K562 (cell line): ENCODE measurements at regions not wholly inside any gene's neighbourhood (a gene's known extent, or its start where the extent isn't known, plus 50 kb on each side); places are given as distances from the start of the nearest gene placed in this dataset.
A peak's percentile ranks its signal among the peaks of the same experiment; 100 is the strongest.

ENCODE experiments used
- ATAC-seq: fragments of 200-7000 bp; cut with Tn5 transposase; 3 replicates; pipeline ENCODE4 v1.9.1; 2020; ENCODE audit warnings: moderate library complexity
- BruUV-seq: library from RNA; stranded (reverse); fragments of 400-500 nt; replicated peaks from 2 replicates; lab custom pipeline; 2021; lab: Mats Ljungman, UMichigan
- CTCF ChIA-PET: fragments of 300-600 bp; formaldehyde crosslinking; extraction: SDS; loops from one replicate; lab custom pipeline; 2021; ENCODE audit warnings: low intra/inter-chr PET ratio; lab: Yijun Ruan, JAX
- POLR2A ChIA-PET: fragments of 300-600, 350-650 bp; sonication (Branson Sonifier 250); formaldehyde crosslinking; extraction: SDS; loops from one replicate; lab custom pipeline; 2021; ENCODE audit warnings: antibody characterized with exemption, inconsistent platforms; lab: Yijun Ruan, JAX
- DNase-seq, 4 experiments: peaks; one replicate each; pipeline versions ENCODE4 v3.0.0 to v3.0.0-alpha.2; 2011 to 2018; ENCODE audit warnings: low spot score in 3 of 4, mixed read lengths in 3 of 4; ENCODE audit errors: extremely low read depth in 1 of 4
- FAIRE-seq: peaks from 2 replicates; lab custom pipeline; 2011; peaks lifted over from hg19 to GRCh38; lab: Jason Lieb, UNC
- H2AFZ ChIP-seq: 2 replicates; pipeline ENCODE4 v1.6.0; 2011; ENCODE audit warnings: low read depth, low read length, control low read depth, inconsistent platforms
- H3K27ac ChIP-seq: fragments of 200-600 bp; 3 replicates; pipeline ENCODE4 v1.8.0; 2011; ENCODE audit warnings: low read depth, mild to moderate bottlenecking, control low read depth, inconsistent platforms, low read length, moderate library complexity, mixed read lengths; ENCODE audit errors: extremely low read depth
- H3K27me3 ChIP-seq, 2 experiments: fragments of 300-600 bp in 1 of 2; 2 replicates in 1 of 2; 3 replicates in 1 of 2; pipeline versions ENCODE4 v1.6.0 to v1.8.0; 2011; ENCODE audit warnings: inconsistent platforms in 2 of 2, low read length in 2 of 2, mild to moderate bottlenecking in 1 of 2, mixed read lengths in 1 of 2, moderate library complexity in 1 of 2; ENCODE audit not compliant: control insufficient read depth in 2 of 2, insufficient read depth in 2 of 2
- H3K36me3 ChIP-seq: fragments of 300-600 bp; 3 replicates; pipeline ENCODE4 v1.8.0; 2011; ENCODE audit warnings: mild to moderate bottlenecking, low read length, inconsistent platforms; ENCODE audit not compliant: control insufficient read depth, insufficient read depth
- H3K4me1 ChIP-seq, 2 experiments: fragments of 200-600 bp in 1 of 2; replicated peaks in 1 of 2; 2 replicates in 1 of 2; 3 replicates in 1 of 2; pipeline versions ENCODE4 v1.5.1 to v1.8.0; 2011; ENCODE audit warnings: inconsistent platforms in 2 of 2, low read length in 2 of 2, mild to moderate bottlenecking in 1 of 2, mixed read lengths in 1 of 2, moderate library complexity in 1 of 2; ENCODE audit not compliant: control insufficient read depth in 2 of 2, insufficient read depth in 2 of 2
- H3K4me2 ChIP-seq: 2 replicates; pipeline ENCODE4 v1.6.1; 2011; ENCODE audit warnings: low read length, control low read depth, inconsistent platforms, mixed read lengths; ENCODE audit not compliant: insufficient read depth
- H3K4me3 ChIP-seq: fragments of 200-600 bp; sonication (generic), shearing (Covaris generic); 2 replicates; pipeline ENCODE4 v1.5.1; 2016; ENCODE audit warnings: control low read depth, inconsistent platforms
- H3K79me2 ChIP-seq: fragments of 200-600 bp; 3 replicates; pipeline ENCODE4 v1.8.0; 2011; ENCODE audit warnings: low read length, inconsistent platforms; ENCODE audit not compliant: control insufficient read depth, insufficient read depth
- H3K9ac ChIP-seq, 2 experiments: 2 replicates each; pipeline versions ENCODE4 v1.6.0 to v1.6.1; 2011; ENCODE audit warnings: low read depth in 2 of 2, low read length in 2 of 2, control low read depth in 1 of 2, inconsistent platforms in 1 of 2, mild to moderate bottlenecking in 1 of 2, mixed read lengths in 1 of 2; ENCODE audit not compliant: insufficient read depth in 1 of 2
- H3K9me1 ChIP-seq: one replicate; pipeline ENCODE4 v1.6.0; 2011; ENCODE audit warnings: inconsistent platforms, mild to moderate bottlenecking, low read length, moderate library complexity; ENCODE audit not compliant: control insufficient read depth, insufficient read depth
- H3K9me3 ChIP-seq: replicated peaks from 2 replicates; pipeline ENCODE4 v1.5.1; 2011; ENCODE audit warnings: low read depth, low read length, inconsistent platforms; ENCODE audit not compliant: control insufficient read depth, insufficient read depth
- H4K20me1 ChIP-seq: replicated peaks from 2 replicates; pipeline ENCODE4 v1.6.1; 2011; ENCODE audit warnings: low read length, inconsistent platforms, mixed read lengths; ENCODE audit not compliant: control insufficient read depth, insufficient read depth
- CBX5 ChIP-seq: IDR thresholded peaks from 2 replicates; pipeline ENCODE4 v1.6.1; 2014; ENCODE audit warnings: low read depth, borderline replicate concordance
- HDAC3 ChIP-seq: fragments of 450-650 bp; IDR thresholded peaks from 2 replicates; pipeline ENCODE4 v1.6.1; 2018; ENCODE audit warnings: borderline replicate concordance, mild to moderate bottlenecking, moderate library complexity; ENCODE audit not compliant: partially characterized antibody
- HNRNPUL1 ChIP-seq: fragments of 200-400 bp; formaldehyde crosslinking; IDR thresholded peaks from 2 replicates; pipeline ENCODE4 v1.6.1; 2017; ENCODE audit warnings: low read length
- RAD21 ChIP-seq, 2 experiments: fragments of 250-450 bp in 1 of 2; fragments of 450-650 bp in 1 of 2; sonication (Bioruptor Pico) in 1 of 2; formaldehyde crosslinking in 1 of 2; IDR thresholded peaks in 1 of 2; conservative IDR thresholded peaks in 1 of 2; 2 replicates each; pipeline versions ENCODE4 v1.4.0 to v1.8.0; 2020 to 2022; ENCODE audit warnings: mild to moderate bottlenecking in 2 of 2, moderate library complexity in 1 of 2
- ZNF57 ChIP-seq: fragments of 450-650 bp; formaldehyde crosslinking; IDR thresholded peaks from 2 replicates; pipeline ENCODE4 v1.4.0; 2020; ENCODE audit warnings: mild to moderate bottlenecking, moderate library complexity
- WGBS: fragments of 100-300 bp; shearing (Covaris generic); methylation state at CpG from one replicate; pipeline ENCODE4 v1.1.6; 2016; ENCODE audit warnings: low coverage, mixed read lengths; ENCODE audit not compliant: insufficient coverage; ENCODE audit errors: missing lambda C conversion rate; 5-methylcytosine and 5-hydroxymethylcytosine counted together
- in situ Hi-C: fragments of 300-500 bp; cut with MboI; formaldehyde crosslinking; loops from 4 replicates; pipeline ENCODE4 v1.15.0; 2018; ENCODE audit warnings: inconsistent platforms, mixed read lengths
- intact Hi-C: fragments of 100-400 bp; cut with micrococcal nuclease; formaldehyde crosslinking; loops from 2 replicates; pipeline ENCODE4 v1.14.2; 2022
- TF ChIP-seq, protein P1 (sequence below), 2 experiments: fragments of 250-450 bp in 1 of 2; fragments of 450-650 bp in 1 of 2; sonication (Bioruptor Pico) in 1 of 2; IDR thresholded peaks; 2 replicates each; pipeline versions ENCODE4 v1.6.1 to v1.8.0; 2016 to 2021; ENCODE audit warnings: mild to moderate bottlenecking in 2 of 2, moderate library complexity in 2 of 2, missing compliant biosample characterization in 1 of 2, missing genetic modification characterization in 1 of 2
- TF ChIP-seq, protein P2 (sequence below), 3 experiments: IDR thresholded peaks in 2 of 3; conservative IDR thresholded peaks in 1 of 3; 2 replicates each; pipeline ENCODE4 v1.5.1; 2011 to 2012; ENCODE audit warnings: low read length in 3 of 3, mild to moderate bottlenecking in 3 of 3, control low read depth in 2 of 3, improper control_type of control experiment in 1 of 3, inconsistent platforms in 1 of 3, low read depth in 1 of 3, mixed read lengths in 1 of 3, moderate library complexity in 1 of 3; ENCODE audit not compliant: insufficient read depth in 2 of 3
- TF ChIP-seq, protein P3 (sequence below), 2 experiments: fragments of 450-650 bp; formaldehyde crosslinking in 1 of 2; IDR thresholded peaks; 2 replicates each; pipeline versions ENCODE4 v1.4.0 to v1.6.1; 2014 to 2020; ENCODE audit warnings: mild to moderate bottlenecking in 2 of 2, borderline replicate concordance in 1 of 2, low read depth in 1 of 2

DNA sequence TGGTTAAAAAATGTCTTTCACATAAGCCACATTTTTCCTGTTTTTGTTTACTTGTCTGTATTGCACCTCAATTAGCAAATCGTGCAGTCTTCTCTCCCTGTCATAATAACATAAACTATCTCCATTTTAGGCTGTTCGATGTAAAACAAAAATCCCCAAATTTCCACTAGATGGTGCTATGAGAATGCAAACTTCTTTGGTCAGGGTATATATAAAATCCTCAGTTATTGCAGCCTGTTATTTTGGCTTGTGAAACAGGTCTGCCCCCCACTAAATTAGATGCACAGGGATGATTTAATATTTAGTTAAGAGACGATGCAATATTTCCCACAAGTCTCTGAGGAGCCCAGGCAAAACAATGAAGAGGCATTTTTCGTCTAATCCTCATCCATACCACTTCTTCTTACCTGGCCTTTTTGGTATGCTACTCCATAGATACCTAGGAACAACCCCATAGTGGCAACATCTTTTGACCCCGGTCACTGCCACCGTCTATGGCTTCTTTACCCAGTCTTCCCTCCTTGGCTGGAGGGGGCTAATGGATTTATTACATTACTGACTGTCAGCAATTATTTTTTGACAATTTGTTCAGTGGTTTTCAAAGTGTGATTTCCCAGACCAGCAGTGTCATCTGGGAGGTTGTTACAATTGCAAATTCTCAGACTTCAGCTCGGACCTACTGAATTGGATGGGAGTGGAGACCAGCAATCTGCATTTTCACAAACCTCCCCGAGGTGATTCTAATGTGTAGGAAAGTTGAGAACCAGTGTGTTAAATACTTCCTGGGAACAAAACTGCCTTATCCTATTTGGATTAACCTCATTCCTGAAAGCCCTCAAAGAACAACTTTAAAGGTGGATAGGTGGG lies 117.4 kb upstream of the CWC22 start:
- no peak overlapping the region for H3K4me2 ChIP-seq
- 0% methylated on average over 8 of the region's 8 CpGs for WGBS
- ATAC-seq (peak; percentile 91), FAIRE-seq (peak; percentile 72), DNase-seq (peak; percentile 32 to 64 (median 38))
- intact Hi-C loops (loop anchor here (1.0 to 10.0 kb wide), 5 partner anchors 860 to 1950 kb away; partner anchors contain the start of gene UBE2E3), in situ Hi-C loops (loop anchor here (10.0 to 25.0 kb wide), 2 partner anchors 938 to 1600 kb away; no protein-coding TSS in a partner anchor)
- no peak overlapping the region for H3K27ac ChIP-seq
- no peaks in the 10 kb centered on the region for H3K4me1 ChIP-seq
- H3K27me3 ChIP-seq, result no peaks in the 10 kb centered on the region
- ChIA-PET CTCF (interaction anchor here (0.7 to 4.4 kb wide), 3 partner anchors 877 to 1590 kb away, joined by 4 to 36 read pairs (median 20); no protein-coding TSS in a partner anchor), POLR2A (interaction anchor here (0.6 kb wide), 1 partner anchor 43 kb away, joined by 3 read pairs; no protein-coding TSS in a partner anchor)
- no peaks in the 10 kb centered on the region for H3K36me3 ChIP-seq
- no peaks in the 10 kb centered on the region for H3K79me2 ChIP-seq
- no peaks in the 10 kb centered on the region for H4K20me1 ChIP-seq
- no peak overlapping the region for H2AFZ ChIP-seq
- no peak overlapping the region for H3K4me3 ChIP-seq
- no peaks in the 10 kb centered on the region for H3K9me3 ChIP-seq
- no TSS peak for BruUV-seq
- H3K9ac ChIP-seq, result no peak overlapping the region
- no peaks in the 10 kb centered on the region for H3K9me1 ChIP-seq
- TF ChIP-seq, protein P1, sequence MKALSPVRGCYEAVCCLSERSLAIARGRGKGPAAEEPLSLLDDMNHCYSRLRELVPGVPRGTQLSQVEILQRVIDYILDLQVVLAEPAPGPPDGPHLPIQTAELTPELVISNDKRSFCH (CRISPR knock-in tag; IDR thresholded peaks at IDR 0.05), result no peak
- TF ChIP-seq, protein P1 (tag; IDR thresholded peaks at IDR 0.05), result no peak
- TF ChIP-seq RAD21 (CRISPR knock-in tag; conservative IDR thresholded peaks at IDR 0.05 in 1 of 2, IDR thresholded peaks at IDR 0.05 in 1 of 2) (peak; percentile 81 to 82), ZNF57 (no peak), CBX5 (no peak), HDAC3 (no peak), HNRNPUL1 (no peak)
- TF ChIP-seq, protein P2, sequence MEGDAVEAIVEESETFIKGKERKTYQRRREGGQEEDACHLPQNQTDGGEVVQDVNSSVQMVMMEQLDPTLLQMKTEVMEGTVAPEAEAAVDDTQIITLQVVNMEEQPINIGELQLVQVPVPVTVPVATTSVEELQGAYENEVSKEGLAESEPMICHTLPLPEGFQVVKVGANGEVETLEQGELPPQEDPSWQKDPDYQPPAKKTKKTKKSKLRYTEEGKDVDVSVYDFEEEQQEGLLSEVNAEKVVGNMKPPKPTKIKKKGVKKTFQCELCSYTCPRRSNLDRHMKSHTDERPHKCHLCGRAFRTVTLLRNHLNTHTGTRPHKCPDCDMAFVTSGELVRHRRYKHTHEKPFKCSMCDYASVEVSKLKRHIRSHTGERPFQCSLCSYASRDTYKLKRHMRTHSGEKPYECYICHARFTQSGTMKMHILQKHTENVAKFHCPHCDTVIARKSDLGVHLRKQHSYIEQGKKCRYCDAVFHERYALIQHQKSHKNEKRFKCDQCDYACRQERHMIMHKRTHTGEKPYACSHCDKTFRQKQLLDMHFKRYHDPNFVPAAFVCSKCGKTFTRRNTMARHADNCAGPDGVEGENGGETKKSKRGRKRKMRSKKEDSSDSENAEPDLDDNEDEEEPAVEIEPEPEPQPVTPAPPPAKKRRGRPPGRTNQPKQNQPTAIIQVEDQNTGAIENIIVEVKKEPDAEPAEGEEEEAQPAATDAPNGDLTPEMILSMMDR (IDR thresholded peaks at IDR 0.05 in 2 of 3, conservative IDR thresholded peaks at IDR 0.05 in 1 of 3; ENCODE audit: insufficient read depth in 2 of 3, low read depth in 1 of 3, low read length in 3 of 3), result peak; percentile 45 to 73 (median 54); a peak in 5 of 6 replicates
- TF ChIP-seq, protein P3, sequence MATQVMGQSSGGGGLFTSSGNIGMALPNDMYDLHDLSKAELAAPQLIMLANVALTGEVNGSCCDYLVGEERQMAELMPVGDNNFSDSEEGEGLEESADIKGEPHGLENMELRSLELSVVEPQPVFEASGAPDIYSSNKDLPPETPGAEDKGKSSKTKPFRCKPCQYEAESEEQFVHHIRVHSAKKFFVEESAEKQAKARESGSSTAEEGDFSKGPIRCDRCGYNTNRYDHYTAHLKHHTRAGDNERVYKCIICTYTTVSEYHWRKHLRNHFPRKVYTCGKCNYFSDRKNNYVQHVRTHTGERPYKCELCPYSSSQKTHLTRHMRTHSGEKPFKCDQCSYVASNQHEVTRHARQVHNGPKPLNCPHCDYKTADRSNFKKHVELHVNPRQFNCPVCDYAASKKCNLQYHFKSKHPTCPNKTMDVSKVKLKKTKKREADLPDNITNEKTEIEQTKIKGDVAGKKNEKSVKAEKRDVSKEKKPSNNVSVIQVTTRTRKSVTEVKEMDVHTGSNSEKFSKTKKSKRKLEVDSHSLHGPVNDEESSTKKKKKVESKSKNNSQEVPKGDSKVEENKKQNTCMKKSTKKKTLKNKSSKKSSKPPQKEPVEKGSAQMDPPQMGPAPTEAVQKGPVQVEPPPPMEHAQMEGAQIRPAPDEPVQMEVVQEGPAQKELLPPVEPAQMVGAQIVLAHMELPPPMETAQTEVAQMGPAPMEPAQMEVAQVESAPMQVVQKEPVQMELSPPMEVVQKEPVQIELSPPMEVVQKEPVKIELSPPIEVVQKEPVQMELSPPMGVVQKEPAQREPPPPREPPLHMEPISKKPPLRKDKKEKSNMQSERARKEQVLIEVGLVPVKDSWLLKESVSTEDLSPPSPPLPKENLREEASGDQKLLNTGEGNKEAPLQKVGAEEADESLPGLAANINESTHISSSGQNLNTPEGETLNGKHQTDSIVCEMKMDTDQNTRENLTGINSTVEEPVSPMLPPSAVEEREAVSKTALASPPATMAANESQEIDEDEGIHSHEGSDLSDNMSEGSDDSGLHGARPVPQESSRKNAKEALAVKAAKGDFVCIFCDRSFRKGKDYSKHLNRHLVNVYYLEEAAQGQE (IDR thresholded peaks at IDR 0.05; ENCODE audit: borderline replicate concordance), result peak; percentile 68
- TF ChIP-seq, protein P3 (CRISPR knock-in tag; IDR thresholded peaks at IDR 0.05; ENCODE audit: low read depth), result no peak
